Osteocyte (in vitro differentiated cells): ENCODE measurements at regions not wholly inside any gene's neighbourhood (a gene's known extent, or its start where the extent isn't known, plus 50 kb on each side); places are given as distances from the start of the nearest gene placed in this dataset.

Experiments used
- DNase-seq: peaks from one replicate; pipeline ENCODE4 v3.0.0; 2021; ENCODE audit warnings: mixed read lengths; ENCODE audit not compliant: unreplicated experiment; ENCODE audit errors: extremely low spot score
- H3K27ac Mint-ChIP-seq: one replicate; pipeline ENCODE4 v1.8.0; 2021; ENCODE audit warnings: mild to moderate bottlenecking, mixed read lengths; ENCODE audit not compliant: unreplicated experiment
- H3K27me3 Mint-ChIP-seq: one replicate; pipeline ENCODE4 v1.8.0; 2021; ENCODE audit warnings: mixed read lengths; ENCODE audit not compliant: unreplicated experiment
- H3K36me3 Mint-ChIP-seq: one replicate; pipeline ENCODE4 v1.8.0; 2021; ENCODE audit warnings: mixed read lengths; ENCODE audit not compliant: unreplicated experiment
- H3K4me1 Mint-ChIP-seq: one replicate; pipeline ENCODE4 v1.8.0; 2021; ENCODE audit warnings: mixed read lengths; ENCODE audit not compliant: unreplicated experiment
- H3K4me3 Mint-ChIP-seq: one replicate; pipeline ENCODE4 v1.8.0; 2021; ENCODE audit warnings: mild to moderate bottlenecking, moderate library complexity, mixed read lengths; ENCODE audit not compliant: unreplicated experiment
- H3K9me3 Mint-ChIP-seq: one replicate; pipeline ENCODE4 v1.8.0; 2021; ENCODE audit warnings: mixed read lengths; ENCODE audit not compliant: unreplicated experiment
- TF ChIP-seq, protein P1 (sequence below): fragments of 200-600 bp; sonication (generic); IDR thresholded peaks from 2 replicates; pipeline ENCODE4 v1.5.0; 2021; ENCODE audit warnings: antibody characterized with exemption, mild to moderate bottlenecking, moderate library complexity

DNA sequence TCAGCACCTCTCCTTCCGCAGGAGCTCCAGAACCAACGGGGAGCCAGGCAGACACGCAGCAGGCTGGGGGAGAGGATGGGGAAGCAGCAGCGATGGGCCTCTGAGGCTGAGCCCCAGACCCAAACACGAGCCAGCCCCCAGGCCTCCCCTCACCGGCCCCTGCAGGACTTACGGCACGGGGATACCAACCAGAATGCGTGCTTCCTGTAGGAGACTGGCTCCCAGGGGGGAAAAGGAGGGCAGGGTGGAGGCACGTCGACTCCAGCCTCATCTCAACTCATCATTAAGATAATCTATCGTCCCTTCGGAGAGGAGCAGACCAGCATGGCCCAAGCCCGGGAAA lies 495.1 kb upstream of the MYT1L start:
- TF ChIP-seq, protein P1, sequence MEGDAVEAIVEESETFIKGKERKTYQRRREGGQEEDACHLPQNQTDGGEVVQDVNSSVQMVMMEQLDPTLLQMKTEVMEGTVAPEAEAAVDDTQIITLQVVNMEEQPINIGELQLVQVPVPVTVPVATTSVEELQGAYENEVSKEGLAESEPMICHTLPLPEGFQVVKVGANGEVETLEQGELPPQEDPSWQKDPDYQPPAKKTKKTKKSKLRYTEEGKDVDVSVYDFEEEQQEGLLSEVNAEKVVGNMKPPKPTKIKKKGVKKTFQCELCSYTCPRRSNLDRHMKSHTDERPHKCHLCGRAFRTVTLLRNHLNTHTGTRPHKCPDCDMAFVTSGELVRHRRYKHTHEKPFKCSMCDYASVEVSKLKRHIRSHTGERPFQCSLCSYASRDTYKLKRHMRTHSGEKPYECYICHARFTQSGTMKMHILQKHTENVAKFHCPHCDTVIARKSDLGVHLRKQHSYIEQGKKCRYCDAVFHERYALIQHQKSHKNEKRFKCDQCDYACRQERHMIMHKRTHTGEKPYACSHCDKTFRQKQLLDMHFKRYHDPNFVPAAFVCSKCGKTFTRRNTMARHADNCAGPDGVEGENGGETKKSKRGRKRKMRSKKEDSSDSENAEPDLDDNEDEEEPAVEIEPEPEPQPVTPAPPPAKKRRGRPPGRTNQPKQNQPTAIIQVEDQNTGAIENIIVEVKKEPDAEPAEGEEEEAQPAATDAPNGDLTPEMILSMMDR: no peak
- H3K9me3 Mint-ChIP-seq: peaks cover 37% of the 10 kb centered on the region
- no peak overlapping the region for H3K27ac Mint-ChIP-seq
- H3K4me1 Mint-ChIP-seq: no peaks in the 10 kb centered on the region
- H3K36me3 Mint-ChIP-seq: no peaks in the 10 kb centered on the region
- DNase-seq: peak; percentile 80
- no peaks in the 10 kb centered on the region for H3K27me3 Mint-ChIP-seq
- H3K4me3 Mint-ChIP-seq: no peak overlapping the region

DNA sequence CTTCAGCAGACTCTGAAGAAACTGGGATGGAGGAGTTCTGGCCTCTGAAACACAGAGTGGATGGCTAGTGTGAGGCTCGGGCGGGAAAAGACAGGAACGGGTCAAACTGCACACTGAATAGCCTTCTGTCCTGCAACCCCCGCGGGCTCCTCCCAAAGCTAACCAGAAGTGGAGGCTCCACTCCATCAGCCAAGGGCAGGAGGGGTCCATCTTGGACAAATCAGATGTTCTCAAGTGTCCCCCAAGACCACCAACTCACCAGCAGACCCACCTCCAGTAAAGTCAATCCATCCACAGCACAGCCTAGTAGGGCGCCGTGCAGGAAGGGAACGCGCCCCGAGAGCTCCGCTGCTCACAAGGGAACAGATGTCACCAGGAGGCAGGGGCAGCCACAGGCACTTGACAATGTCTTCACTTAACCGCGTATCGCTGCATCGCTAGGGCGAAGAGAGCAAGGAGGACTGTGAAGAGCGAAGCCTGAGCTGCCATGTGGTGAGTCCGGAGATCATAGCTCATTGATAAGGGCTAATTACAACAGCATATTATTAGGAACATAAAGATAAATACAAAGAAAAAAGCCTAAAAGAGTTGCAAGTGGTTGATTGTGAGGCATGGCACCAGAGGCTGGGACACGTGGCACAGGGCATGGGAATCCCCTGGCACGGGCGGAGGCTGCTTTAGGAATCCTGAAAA lies 494.6 kb upstream of the MYT1L start:
- Mint-ChIP-seq H3K27ac (no peak overlapping the region), H3K4me3 (no peak overlapping the region), H3K9me3 (peaks cover 39% of the 10 kb centered on the region), H3K4me1 (no peaks in the 10 kb centered on the region), H3K27me3 (no peaks in the 10 kb centered on the region), H3K36me3 (no peaks in the 10 kb centered on the region)
- DNase-seq: peak; percentile 83
- TF ChIP-seq, protein P1: no peak

- Mint-ChIP-seq H3K27ac (no peak overlapping the region), H3K4me1 (no peaks in the 10 kb centered on the region), H3K4me3 (no peak overlapping the region), H3K36me3 (no peaks in the 10 kb centered on the region), H3K27me3 (no peaks in the 10 kb centered on the region), H3K9me3 (peaks cover 44% of the 10 kb centered on the region)
- DNase-seq: peak; percentile 74
- TF ChIP-seq, protein P1: no peak
Measured at GRCh38 chr2:2825062-2825461, 494.0 kb upstream of the MYT1L start.

DNA sequence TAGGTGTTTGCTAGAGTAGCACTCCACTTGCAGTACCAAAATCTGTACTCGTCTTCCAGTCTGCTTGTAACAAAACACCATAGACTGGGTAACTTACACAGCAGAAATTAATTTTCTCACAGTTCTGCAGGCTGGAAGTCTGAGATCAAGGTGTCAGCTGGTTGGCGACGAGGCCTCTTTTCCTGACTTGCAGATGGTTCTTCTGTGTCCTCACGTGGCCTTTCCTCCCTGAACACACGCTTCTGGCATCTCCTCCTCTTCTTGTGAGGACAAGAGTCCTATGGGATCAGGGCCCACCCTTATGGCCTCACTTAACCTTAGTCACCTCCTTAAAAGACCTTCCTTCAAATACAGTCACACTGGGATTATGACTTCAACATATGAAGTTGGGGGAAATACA lies 493.5 kb upstream of the MYT1L start:
- DNase-seq: no peak
- H3K9me3 Mint-ChIP-seq: peaks cover 49% of the 10 kb centered on the region
- H3K27ac Mint-ChIP-seq: no peak overlapping the region

DNA sequence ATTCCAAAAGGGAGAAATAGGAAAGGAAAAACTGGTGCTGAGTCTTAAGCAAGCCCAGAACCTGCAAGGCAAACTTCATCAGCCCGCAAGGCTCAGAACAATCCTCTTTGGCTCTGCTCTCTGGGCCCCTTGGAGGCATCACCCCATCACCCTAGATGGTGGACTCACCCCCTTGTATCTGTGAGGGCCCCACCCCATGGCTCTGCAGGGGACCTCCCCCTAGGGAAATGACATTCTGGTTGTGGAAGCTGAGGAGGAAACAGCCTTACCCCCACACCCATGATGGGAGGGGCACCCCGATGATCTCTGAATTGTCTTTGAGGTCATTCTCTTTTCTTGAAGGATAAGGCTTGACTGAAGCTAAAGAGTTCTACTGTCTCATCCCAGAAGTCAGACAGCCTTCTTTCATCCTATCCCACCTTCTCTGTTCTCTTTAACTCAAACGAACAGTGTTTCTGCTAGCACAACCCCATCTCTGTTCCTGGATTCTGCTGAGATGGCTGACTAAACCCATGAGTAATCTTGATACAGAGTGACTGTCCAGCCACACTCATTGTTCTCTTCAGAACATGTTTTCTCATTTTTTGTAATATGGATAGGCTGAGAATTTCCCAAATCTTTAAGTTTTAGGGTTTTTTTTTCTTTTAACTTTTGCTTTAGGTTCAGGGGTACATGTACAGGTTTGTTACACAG lies 492.1 kb upstream of the MYT1L start:
- TF ChIP-seq, protein P1: no peak
- Mint-ChIP-seq H3K36me3 (no peaks in the 10 kb centered on the region), H3K4me3 (no peak overlapping the region), H3K9me3 (peaks cover 46% of the 10 kb centered on the region), H3K4me1 (no peaks in the 10 kb centered on the region), H3K27me3 (no peaks in the 10 kb centered on the region), H3K27ac (no peak overlapping the region)
- DNase-seq: peak; percentile 69

More for the DNA sequence above, 493.5 kb upstream of the MYT1L start:
- Mint-ChIP-seq H3K4me3 (no peak overlapping the region), H3K36me3 (no peaks in the 10 kb centered on the region), H3K27me3 (no peaks in the 10 kb centered on the region), H3K4me1 (no peaks in the 10 kb centered on the region)
- TF ChIP-seq, protein P1: no peak
